ENCODE measurements at regions not wholly inside any gene's neighbourhood (a gene's known extent, or its start where the extent isn't known, plus 50 kb on each side); places are given as distances from the start of the nearest gene placed in this dataset.

DNA sequence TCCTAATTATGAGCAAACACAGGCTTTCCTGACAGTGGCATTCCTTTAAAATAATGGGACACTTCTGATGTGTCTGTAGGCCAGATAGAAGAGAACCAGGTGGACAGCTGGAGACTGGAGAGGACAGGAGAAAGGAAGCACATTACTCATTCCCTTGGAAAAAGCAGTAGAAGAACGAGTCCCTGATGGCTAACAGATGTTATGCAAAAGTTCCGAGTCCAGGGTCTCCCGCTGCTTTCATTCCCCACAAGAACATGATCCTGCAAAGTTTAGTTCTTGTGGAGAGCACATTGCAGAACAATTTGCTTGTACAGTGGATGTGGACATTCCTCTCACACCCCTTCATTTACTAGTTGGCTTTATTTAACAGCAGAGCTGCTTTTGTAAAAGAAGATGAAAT lies 137.6 kb downstream of the GPAM start:
- Histone ChIP-seq H3K27ac (ENCODE audit: poor library complexity, severe bottlenecking) (no peak overlapping the region), H3K4me1 (ENCODE audit: insufficient read depth, poor library complexity, severe bottlenecking) (no peaks in the 10 kb centered on the region), H3K27me3 (ENCODE audit: insufficient read depth, poor library complexity, severe bottlenecking) (no peaks in the 10 kb centered on the region), H3K36me3 (ENCODE audit: low read depth) (no peaks in the 10 kb centered on the region), H3K4me3 (ENCODE audit: severe bottlenecking) (no peak overlapping the region), H3K9me3 (ENCODE audit: severe bottlenecking) (no peaks in the 10 kb centered on the region)
- DNase-seq (ENCODE audit: low spot score) (no peak), ATAC-seq (ENCODE audit: low read depth) (no peak)
- TF ChIP-seq, protein P1, sequence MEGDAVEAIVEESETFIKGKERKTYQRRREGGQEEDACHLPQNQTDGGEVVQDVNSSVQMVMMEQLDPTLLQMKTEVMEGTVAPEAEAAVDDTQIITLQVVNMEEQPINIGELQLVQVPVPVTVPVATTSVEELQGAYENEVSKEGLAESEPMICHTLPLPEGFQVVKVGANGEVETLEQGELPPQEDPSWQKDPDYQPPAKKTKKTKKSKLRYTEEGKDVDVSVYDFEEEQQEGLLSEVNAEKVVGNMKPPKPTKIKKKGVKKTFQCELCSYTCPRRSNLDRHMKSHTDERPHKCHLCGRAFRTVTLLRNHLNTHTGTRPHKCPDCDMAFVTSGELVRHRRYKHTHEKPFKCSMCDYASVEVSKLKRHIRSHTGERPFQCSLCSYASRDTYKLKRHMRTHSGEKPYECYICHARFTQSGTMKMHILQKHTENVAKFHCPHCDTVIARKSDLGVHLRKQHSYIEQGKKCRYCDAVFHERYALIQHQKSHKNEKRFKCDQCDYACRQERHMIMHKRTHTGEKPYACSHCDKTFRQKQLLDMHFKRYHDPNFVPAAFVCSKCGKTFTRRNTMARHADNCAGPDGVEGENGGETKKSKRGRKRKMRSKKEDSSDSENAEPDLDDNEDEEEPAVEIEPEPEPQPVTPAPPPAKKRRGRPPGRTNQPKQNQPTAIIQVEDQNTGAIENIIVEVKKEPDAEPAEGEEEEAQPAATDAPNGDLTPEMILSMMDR (IDR thresholded peaks at IDR 0.05; ENCODE audit: poor library complexity, severe bottlenecking), result no peak

DNA sequence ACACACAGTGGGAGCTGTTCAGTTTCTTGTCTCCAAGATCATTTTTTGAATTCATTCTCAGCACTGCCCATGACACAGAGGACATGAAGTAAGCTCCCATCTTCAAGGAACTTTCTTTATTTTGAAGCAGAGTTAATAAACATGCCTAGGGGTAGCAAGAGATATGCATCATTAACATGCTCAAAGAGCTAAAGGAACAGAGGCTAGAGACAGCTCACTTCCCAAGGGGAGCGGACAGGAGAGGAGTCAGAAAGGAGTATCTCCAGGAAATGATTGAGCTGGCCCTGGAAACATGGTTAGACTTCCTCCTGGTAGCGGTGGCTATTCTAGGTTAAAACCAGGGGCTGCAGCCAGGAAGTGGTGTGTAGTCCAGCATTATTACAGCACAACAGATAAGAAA lies 135.9 kb downstream of the GPAM start:
- no peak for ATAC-seq (ENCODE audit: low read depth)
- Histone ChIP-seq H3K36me3 (ENCODE audit: low read depth) (no peaks in the 10 kb centered on the region), H3K27ac (ENCODE audit: poor library complexity, severe bottlenecking) (no peak overlapping the region), H3K4me3 (ENCODE audit: severe bottlenecking) (no peak overlapping the region), H3K4me1 (ENCODE audit: insufficient read depth, poor library complexity, severe bottlenecking) (no peaks in the 10 kb centered on the region), H3K27me3 (ENCODE audit: insufficient read depth, poor library complexity, severe bottlenecking) (no peaks in the 10 kb centered on the region), H3K9me3 (ENCODE audit: severe bottlenecking) (no peaks in the 10 kb centered on the region)
- DNase-seq (ENCODE audit: low spot score), result no peak
- TF ChIP-seq, protein P1 (IDR thresholded peaks at IDR 0.05; ENCODE audit: poor library complexity, severe bottlenecking), result no peak

DNA sequence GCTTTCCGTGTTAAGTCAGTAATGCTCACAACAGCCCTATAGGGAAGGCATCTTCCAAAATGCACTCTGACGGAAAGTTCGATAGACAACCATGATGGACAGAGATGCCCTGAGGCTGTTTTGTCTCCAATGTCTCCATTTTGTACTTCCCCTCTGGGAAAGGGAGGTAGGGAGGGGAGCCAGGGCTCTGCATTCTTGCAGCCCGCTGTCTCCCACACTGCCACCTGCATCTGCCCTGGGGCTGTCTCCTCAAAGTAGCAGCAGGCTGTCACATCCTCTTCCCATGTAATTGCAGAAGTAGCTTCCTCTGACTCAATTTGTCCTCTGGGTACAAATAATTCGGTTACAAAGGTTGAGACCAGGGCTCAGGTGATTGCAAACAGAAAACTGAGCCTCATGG lies 131.4 kb downstream of the GPAM start:
- no peak overlapping the region for H3K4me3 ChIP-seq (ENCODE audit: severe bottlenecking)
- no peak for DNase-seq (ENCODE audit: low spot score)
- H3K27ac ChIP-seq (ENCODE audit: poor library complexity, severe bottlenecking), result no peak overlapping the region
- H3K9me3 ChIP-seq (ENCODE audit: severe bottlenecking), result no peaks in the 10 kb centered on the region
- ATAC-seq (ENCODE audit: low read depth), result no peak
- H3K27me3 ChIP-seq (ENCODE audit: insufficient read depth, poor library complexity, severe bottlenecking), result no peaks in the 10 kb centered on the region
- no peaks in the 10 kb centered on the region for H3K36me3 ChIP-seq (ENCODE audit: low read depth)
- no peaks in the 10 kb centered on the region for H3K4me1 ChIP-seq (ENCODE audit: insufficient read depth, poor library complexity, severe bottlenecking)
- TF ChIP-seq, protein P1 (IDR thresholded peaks at IDR 0.05; ENCODE audit: poor library complexity, severe bottlenecking), result no peak

DNA sequence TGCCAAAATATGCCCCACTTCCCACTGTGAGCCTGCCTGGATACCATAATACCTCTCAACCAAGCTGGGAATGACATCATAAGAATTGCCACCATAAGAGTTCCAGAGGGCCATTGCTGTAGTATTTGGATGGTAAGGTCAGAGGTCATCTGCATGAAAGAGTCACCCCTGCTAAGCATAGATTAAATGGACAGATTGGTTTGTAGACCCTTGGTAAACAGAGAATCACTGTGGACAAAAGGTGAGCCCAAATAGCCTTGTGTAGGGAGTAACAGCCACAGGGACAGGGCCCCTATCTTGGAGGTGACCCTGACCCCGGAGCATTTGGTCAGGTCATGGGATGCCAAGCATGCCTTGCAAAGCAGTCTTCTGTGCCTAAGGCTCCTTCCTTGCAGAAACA lies 129.7 kb downstream of the GPAM start:
- ATAC-seq (ENCODE audit: low read depth) (no peak), DNase-seq (ENCODE audit: low spot score) (no peak)
- Histone ChIP-seq H3K9me3 (ENCODE audit: severe bottlenecking) (no peaks in the 10 kb centered on the region), H3K27ac (ENCODE audit: poor library complexity, severe bottlenecking) (no peak overlapping the region), H3K4me1 (ENCODE audit: insufficient read depth, poor library complexity, severe bottlenecking) (no peaks in the 10 kb centered on the region), H3K27me3 (ENCODE audit: insufficient read depth, poor library complexity, severe bottlenecking) (no peaks in the 10 kb centered on the region), H3K4me3 (ENCODE audit: severe bottlenecking) (no peak overlapping the region), H3K36me3 (ENCODE audit: low read depth) (no peaks in the 10 kb centered on the region)
- TF ChIP-seq, protein P1 (IDR thresholded peaks at IDR 0.05; ENCODE audit: poor library complexity, severe bottlenecking), result no peak

DNA sequence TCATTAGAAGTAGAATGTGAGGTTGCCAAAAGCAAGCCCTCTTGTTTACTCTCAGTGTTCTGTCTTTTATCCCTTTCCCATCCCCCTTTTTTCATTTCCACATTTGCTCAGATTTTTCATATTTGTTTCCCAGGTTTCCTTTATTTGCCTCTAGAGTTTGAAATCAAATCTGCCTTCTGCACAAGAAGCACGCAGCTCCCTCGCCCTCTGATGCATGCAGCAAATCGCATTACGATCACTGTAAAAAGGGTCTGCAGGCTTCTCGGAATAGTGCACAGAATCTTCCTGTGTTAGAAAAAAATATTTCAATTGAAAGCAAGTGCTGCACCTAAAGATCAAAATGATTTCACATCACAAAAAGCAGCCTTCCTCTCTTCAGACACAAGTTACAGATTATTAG lies 129.0 kb downstream of the GPAM start:
- Histone ChIP-seq H3K4me1 (ENCODE audit: insufficient read depth, poor library complexity, severe bottlenecking) (no peaks in the 10 kb centered on the region), H3K27ac (ENCODE audit: poor library complexity, severe bottlenecking) (no peak overlapping the region), H3K27me3 (ENCODE audit: insufficient read depth, poor library complexity, severe bottlenecking) (no peaks in the 10 kb centered on the region), H3K4me3 (ENCODE audit: severe bottlenecking) (no peak overlapping the region), H3K36me3 (ENCODE audit: low read depth) (no peaks in the 10 kb centered on the region), H3K9me3 (ENCODE audit: severe bottlenecking) (no peaks in the 10 kb centered on the region)
- ATAC-seq (ENCODE audit: low read depth), result no peak
- TF ChIP-seq, protein P1 (IDR thresholded peaks at IDR 0.05; ENCODE audit: poor library complexity, severe bottlenecking), result no peak
- DNase-seq (ENCODE audit: low spot score), result no peak

Data from RWPE2 (cell line).